A549 (cell line): ENCODE measurements at regions not wholly inside any gene's neighbourhood (a gene's known extent, or its start where the extent isn't known, plus 50 kb on each side); places are given as distances from the start of the nearest gene placed in this dataset.

Experiments used
- BCL3 ChIP-seq: fragments of >200 bp; sonication (Bioruptor Twin); formaldehyde crosslinking; IDR thresholded peaks from 3 replicates; pipeline ENCODE4 v1.6.1; 2016
- BHLHE40 ChIP-seq: IDR thresholded peaks from 2 replicates; pipeline ENCODE4 v1.6.1; 2012; ENCODE audit warnings: low read depth, low read length, inconsistent platforms
- CBX2 ChIP-seq: fragments of 200-600 bp; sonication (generic); IDR thresholded peaks from 2 replicates; pipeline ENCODE4 v1.6.1; 2016; ENCODE audit warnings: low read depth, mild to moderate bottlenecking, borderline replicate concordance
- CHD2 ChIP-seq: fragments of 150-350 bp; IDR thresholded peaks from 2 replicates; pipeline ENCODE4 v1.6.1; 2014; ENCODE audit warnings: low read length; ENCODE audit not compliant: partially characterized antibody
- CHD4 ChIP-seq: fragments of 200-600 bp; sonication (generic); IDR thresholded peaks from 2 replicates; pipeline ENCODE4 v1.6.1; 2016; ENCODE audit warnings: antibody characterized with exemption, mild to moderate bottlenecking, borderline replicate concordance
- CTCF ChIP-seq: fragments of >200 bp; sonication (Bioruptor Twin); formaldehyde crosslinking; IDR thresholded peaks from 3 replicates; pipeline ENCODE4 v1.5.1; 2016
- ELK1 ChIP-seq: fragments of 150-350 bp; IDR thresholded peaks from 2 replicates; pipeline ENCODE4 v1.6.1; 2014; ENCODE audit warnings: low read depth, mild to moderate bottlenecking, low read length
- EP300 ChIP-seq, 2 experiments: fragments of >200 bp; sonication (Bioruptor Twin); formaldehyde crosslinking; IDR thresholded peaks; 2 replicates in 1 of 2; 3 replicates in 1 of 2; pipeline ENCODE4 v1.6.1; 2016 to 2017
- FOSL2 ChIP-seq, 2 experiments: fragments of 450-650 bp in 1 of 2; fragments of >200 bp in 1 of 2; sonication (Bioruptor Twin) in 1 of 2; formaldehyde crosslinking; IDR thresholded peaks; 2 replicates each; pipeline versions ENCODE4 v1.5.0 to v1.6.1; 2016 to 2020; ENCODE audit warnings: mild to moderate bottlenecking in 1 of 2, moderate library complexity in 1 of 2
- HEYL ChIP-seq: fragments of 250-450 bp; sonication (Bioruptor Pico); IDR thresholded peaks from 2 replicates; pipeline ENCODE4 v1.8.0; 2021; ENCODE audit warnings: mild to moderate bottlenecking, moderate library complexity
- HMGXB4 ChIP-seq: fragments of 250-450 bp; sonication (Bioruptor Pico); IDR thresholded peaks from 2 replicates; pipeline ENCODE4 v1.5.0; 2021; ENCODE audit warnings: mild to moderate bottlenecking, moderate library complexity, borderline replicate concordance
- HOXB13 ChIP-seq: fragments of 250-450 bp; sonication (Bioruptor Pico); IDR thresholded peaks from 2 replicates; pipeline ENCODE4 v1.5.0; 2020; ENCODE audit warnings: low read depth, mild to moderate bottlenecking, moderate library complexity
- HOXB5 ChIP-seq: fragments of 250-450 bp; sonication (Bioruptor Pico); IDR thresholded peaks from 2 replicates; pipeline ENCODE4 v1.5.0; 2020; ENCODE audit warnings: mild to moderate bottlenecking, moderate library complexity
- JUN ChIP-seq, 2 experiments: fragments of >200 bp; sonication (Bioruptor Twin); formaldehyde crosslinking; IDR thresholded peaks; 2 replicates in 1 of 2; 3 replicates in 1 of 2; pipeline ENCODE4 v1.6.1; 2016 to 2017
- KDM1A ChIP-seq: fragments of 200-600 bp; sonication (generic); IDR thresholded peaks from 2 replicates; pipeline ENCODE4 v1.6.1; 2016; ENCODE audit warnings: low read depth, mild to moderate bottlenecking
- KDM5A ChIP-seq: fragments of 200-600 bp; sonication (generic); IDR thresholded peaks from 2 replicates; pipeline ENCODE4 v1.6.1; 2016; ENCODE audit warnings: antibody characterized with exemption, mild to moderate bottlenecking
- MAFK ChIP-seq: fragments of 450-650 bp; IDR thresholded peaks from 2 replicates; pipeline ENCODE4 v1.6.1; 2014; ENCODE audit not compliant: partially characterized antibody
- MAX ChIP-seq: IDR thresholded peaks from 2 replicates; pipeline ENCODE4 v1.6.1; 2012
- PHF8 ChIP-seq: fragments of 200-600 bp; sonication (generic); IDR thresholded peaks from 2 replicates; pipeline ENCODE4 v1.6.1; 2016; ENCODE audit warnings: low read depth, mild to moderate bottlenecking, antibody characterized with exemption, moderate library complexity, borderline replicate concordance
- POLR2AphosphoS2 ChIP-seq: conservative IDR thresholded peaks from 2 replicates; pipeline ENCODE4 v1.6.1; 2012; ENCODE audit warnings: low read length, improper control_type of control experiment, inconsistent platforms
- RAD21 ChIP-seq, 2 experiments: fragments of >200 bp in 1 of 2; sonication (Bioruptor Twin) in 1 of 2; formaldehyde crosslinking in 1 of 2; IDR thresholded peaks in 1 of 2; conservative IDR thresholded peaks in 1 of 2; 2 replicates in 1 of 2; 3 replicates in 1 of 2; pipeline ENCODE4 v1.6.1; 2012 to 2018; ENCODE audit warnings: inconsistent platforms in 1 of 2
- RARB ChIP-seq: fragments of 250-450 bp; sonication (Bioruptor Pico); IDR thresholded peaks from 2 replicates; pipeline ENCODE4 v1.8.0; 2021; ENCODE audit warnings: mild to moderate bottlenecking, moderate library complexity
- RCOR1 ChIP-seq: fragments of 150-350 bp; IDR thresholded peaks from 2 replicates; pipeline ENCODE4 v1.6.1; 2014; ENCODE audit warnings: antibody characterized with exemption, low read length, low read depth
- RFX5 ChIP-seq: fragments of 450-650 bp; IDR thresholded peaks from 2 replicates; pipeline ENCODE4 v1.7.1; 2014; ENCODE audit warnings: antibody characterized with exemption, mild to moderate bottlenecking, moderate library complexity
- SMC3 ChIP-seq: fragments of >200 bp; sonication (Bioruptor Twin); formaldehyde crosslinking; IDR thresholded peaks from 3 replicates; pipeline ENCODE4 v1.6.1; 2018; ENCODE audit warnings: inconsistent platforms
- SREBF2 ChIP-seq: fragments of 450-650 bp; IDR thresholded peaks from 2 replicates; pipeline ENCODE4 v1.6.1; 2014; ENCODE audit warnings: mild to moderate bottlenecking, moderate library complexity
- TP53 ChIP-seq: fragments of 250-450 bp; sonication (Bioruptor Pico); IDR thresholded peaks from 2 replicates; pipeline ENCODE4 v1.5.0; 2021; ENCODE audit warnings: mild to moderate bottlenecking, moderate library complexity
- USF2 ChIP-seq: fragments of 450-650 bp; IDR thresholded peaks from 2 replicates; pipeline ENCODE4 v1.6.1; 2014; ENCODE audit warnings: antibody characterized with exemption
- ZFP36 ChIP-seq: fragments of 450-650 bp; IDR thresholded peaks from 2 replicates; pipeline ENCODE4 v1.6.1; 2014; ENCODE audit warnings: borderline replicate concordance; ENCODE audit not compliant: partially characterized antibody
- ZNF302 ChIP-seq: fragments of 250-450 bp; sonication (Bioruptor Pico); IDR thresholded peaks from 2 replicates; pipeline ENCODE4 v1.9.0; 2021; ENCODE audit warnings: inconsistent platforms, mild to moderate bottlenecking, moderate library complexity
- ZSCAN20 ChIP-seq: fragments of 250-450 bp; sonication (Bioruptor Pico); IDR thresholded peaks from 2 replicates; pipeline ENCODE4 v1.8.0; 2022; ENCODE audit warnings: mild to moderate bottlenecking, moderate library complexity

- peak; percentile 92 for TF ChIP-seq CTCF
- TF ChIP-seq BCL3 = no peak
- TF ChIP-seq KDM1A = no peak
- no peak for TF ChIP-seq KDM5A
- TF ChIP-seq ZSCAN20 (CRISPR knock-in tag) = no peak
- no peak for TF ChIP-seq CBX2
- TF ChIP-seq SREBF2 = no peak
- TF ChIP-seq MAFK = no peak
- TF ChIP-seq TP53 (CRISPR knock-in tag) = no peak
- no peak for TF ChIP-seq HEYL
- no peak for TF ChIP-seq RARB (CRISPR knock-in tag)
- no peak for TF ChIP-seq POLR2AphosphoS2
- no peak for TF ChIP-seq BHLHE40
- TF ChIP-seq CHD4 = no peak
- no peak for TF ChIP-seq ZNF302 (CRISPR knock-in tag)
- TF ChIP-seq ELK1 = no peak
- no peak for TF ChIP-seq CHD2
- peak; percentile 98 for TF ChIP-seq RAD21 (conservative IDR thresholded peaks at IDR 0.05 in 1 of 2, IDR thresholded peaks at IDR 0.05 in 1 of 2)
- TF ChIP-seq MAX = no peak; the same call in none of the 2 replicates
- TF ChIP-seq JUN (IDR thresholded peaks at IDR 0.05) = 0 out of 5 replicates have a peak, but pooled peaks of 1 of the 2 experiments have one; percentile 12
- no peak for TF ChIP-seq RFX5
- peak; percentile 99 for TF ChIP-seq SMC3
- no peak for TF ChIP-seq HOXB13 (CRISPR knock-in tag)
- TF ChIP-seq RCOR1 = no peak
- TF ChIP-seq EP300 (IDR thresholded peaks at IDR 0.05) = peak in 1 of 2 experiments; percentile 35; a peak in 1 of 5 replicates
- TF ChIP-seq PHF8 = no peak
- TF ChIP-seq HMGXB4 (CRISPR knock-in tag) = no peak
- TF ChIP-seq HOXB5 (CRISPR knock-in tag) = no peak
- TF ChIP-seq USF2 = no peak
- TF ChIP-seq ZFP36 = no peak
- no peak for TF ChIP-seq FOSL2 (IDR thresholded peaks at IDR 0.05)
- TF ChIP-seq FOSL2 (CRISPR knock-in tag; IDR thresholded peaks at IDR 0.05) = peak; percentile 59
Observed at GRCh38 chr10:28991333-28992270, 297.3 kb upstream of the LYZL1 start (continued).
